HCT116 (cell line): ENCODE measurements at regions not wholly inside any gene's neighbourhood (a gene's known extent, or its start where the extent isn't known, plus 50 kb on each side); places are given as distances from the start of the nearest gene placed in this dataset.

Source experiments
- ELF1 ChIP-seq: IDR thresholded peaks from 2 replicates; pipeline ENCODE4 v1.6.1; 2012; ENCODE audit warnings: low read depth, borderline replicate concordance
- POLR2A ChIP-seq: IDR thresholded peaks from 2 replicates; pipeline ENCODE4 v1.7.0; 2011; ENCODE audit warnings: borderline replicate concordance; ENCODE audit not compliant: insufficient read depth, insufficient read length; ENCODE audit errors: extremely low read depth
- POLR2AphosphoS5 ChIP-seq: IDR thresholded peaks from 2 replicates; pipeline ENCODE4 v1.6.1; 2011; ENCODE audit warnings: mild to moderate bottlenecking, low read depth, low read length, moderate library complexity
- YY1 ChIP-seq: IDR thresholded peaks from 2 replicates; pipeline ENCODE4 v1.6.1; 2011; ENCODE audit warnings: low read length, low read depth, moderate library complexity, mild to moderate bottlenecking; ENCODE audit not compliant: insufficient replicate concordance; ENCODE audit errors: extremely low read depth
- TF ChIP-seq, protein P1 (sequence below), 3 experiments: fragments of 200-600 bp in 1 of 3; sonication (generic) in 1 of 3; IDR thresholded peaks in 2 of 3; conservative IDR thresholded peaks in 1 of 3; 2 replicates each; pipeline ENCODE4 v1.5.1; 2012 to 2017; ENCODE audit warnings: low read depth in 2 of 3, low read length in 2 of 3, antibody characterized with exemption in 1 of 3, borderline replicate concordance in 1 of 3, control low read depth in 1 of 3, mild to moderate bottlenecking in 1 of 3, mixed read lengths in 1 of 3, mixed run types in 1 of 3, moderate library complexity in 1 of 3; ENCODE audit not compliant: insufficient read depth in 1 of 3
- TF ChIP-seq, protein P2 (sequence below): IDR thresholded peaks from 2 replicates; pipeline ENCODE4 v1.6.1; 2012
- TF ChIP-seq, protein P3 (sequence below): IDR thresholded peaks from 2 replicates; pipeline ENCODE4 v1.6.1; 2012; ENCODE audit warnings: low read depth

DNA sequence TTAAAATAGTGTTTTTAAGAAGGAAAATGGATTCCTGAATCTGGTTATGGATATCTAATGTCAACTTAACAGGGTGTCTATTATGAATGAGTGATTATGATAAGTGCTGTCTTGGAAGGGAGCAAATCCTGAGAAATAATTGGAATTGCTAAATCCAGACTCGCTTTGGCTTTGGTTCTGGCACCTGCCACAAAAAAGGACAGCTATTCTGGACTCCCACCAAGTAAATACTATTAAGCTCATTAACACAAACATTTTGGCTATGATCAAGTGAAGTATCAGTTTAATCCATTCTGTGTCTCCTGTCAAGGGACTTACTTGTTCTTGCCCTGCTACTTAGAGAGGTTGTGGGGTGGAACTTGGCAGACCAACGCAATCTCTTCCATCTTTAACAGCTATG is 403.7 kb downstream of the CENPC start:
- TF ChIP-seq, protein P1, sequence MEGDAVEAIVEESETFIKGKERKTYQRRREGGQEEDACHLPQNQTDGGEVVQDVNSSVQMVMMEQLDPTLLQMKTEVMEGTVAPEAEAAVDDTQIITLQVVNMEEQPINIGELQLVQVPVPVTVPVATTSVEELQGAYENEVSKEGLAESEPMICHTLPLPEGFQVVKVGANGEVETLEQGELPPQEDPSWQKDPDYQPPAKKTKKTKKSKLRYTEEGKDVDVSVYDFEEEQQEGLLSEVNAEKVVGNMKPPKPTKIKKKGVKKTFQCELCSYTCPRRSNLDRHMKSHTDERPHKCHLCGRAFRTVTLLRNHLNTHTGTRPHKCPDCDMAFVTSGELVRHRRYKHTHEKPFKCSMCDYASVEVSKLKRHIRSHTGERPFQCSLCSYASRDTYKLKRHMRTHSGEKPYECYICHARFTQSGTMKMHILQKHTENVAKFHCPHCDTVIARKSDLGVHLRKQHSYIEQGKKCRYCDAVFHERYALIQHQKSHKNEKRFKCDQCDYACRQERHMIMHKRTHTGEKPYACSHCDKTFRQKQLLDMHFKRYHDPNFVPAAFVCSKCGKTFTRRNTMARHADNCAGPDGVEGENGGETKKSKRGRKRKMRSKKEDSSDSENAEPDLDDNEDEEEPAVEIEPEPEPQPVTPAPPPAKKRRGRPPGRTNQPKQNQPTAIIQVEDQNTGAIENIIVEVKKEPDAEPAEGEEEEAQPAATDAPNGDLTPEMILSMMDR (IDR thresholded peaks at IDR 0.05 in 2 of 3, conservative IDR thresholded peaks at IDR 0.05 in 1 of 3; ENCODE audit: borderline replicate concordance in 1 of 3, insufficient read depth in 1 of 3, low read depth in 2 of 3, low read length in 2 of 3), result no peak
- TF ChIP-seq, protein P2, sequence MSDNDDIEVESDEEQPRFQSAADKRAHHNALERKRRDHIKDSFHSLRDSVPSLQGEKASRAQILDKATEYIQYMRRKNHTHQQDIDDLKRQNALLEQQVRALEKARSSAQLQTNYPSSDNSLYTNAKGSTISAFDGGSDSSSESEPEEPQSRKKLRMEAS, result no peak
- TF ChIP-seq POLR2A (no peak), YY1 (no peak), ELF1 (no peak), POLR2AphosphoS5 (no peak)
- TF ChIP-seq, protein P3, sequence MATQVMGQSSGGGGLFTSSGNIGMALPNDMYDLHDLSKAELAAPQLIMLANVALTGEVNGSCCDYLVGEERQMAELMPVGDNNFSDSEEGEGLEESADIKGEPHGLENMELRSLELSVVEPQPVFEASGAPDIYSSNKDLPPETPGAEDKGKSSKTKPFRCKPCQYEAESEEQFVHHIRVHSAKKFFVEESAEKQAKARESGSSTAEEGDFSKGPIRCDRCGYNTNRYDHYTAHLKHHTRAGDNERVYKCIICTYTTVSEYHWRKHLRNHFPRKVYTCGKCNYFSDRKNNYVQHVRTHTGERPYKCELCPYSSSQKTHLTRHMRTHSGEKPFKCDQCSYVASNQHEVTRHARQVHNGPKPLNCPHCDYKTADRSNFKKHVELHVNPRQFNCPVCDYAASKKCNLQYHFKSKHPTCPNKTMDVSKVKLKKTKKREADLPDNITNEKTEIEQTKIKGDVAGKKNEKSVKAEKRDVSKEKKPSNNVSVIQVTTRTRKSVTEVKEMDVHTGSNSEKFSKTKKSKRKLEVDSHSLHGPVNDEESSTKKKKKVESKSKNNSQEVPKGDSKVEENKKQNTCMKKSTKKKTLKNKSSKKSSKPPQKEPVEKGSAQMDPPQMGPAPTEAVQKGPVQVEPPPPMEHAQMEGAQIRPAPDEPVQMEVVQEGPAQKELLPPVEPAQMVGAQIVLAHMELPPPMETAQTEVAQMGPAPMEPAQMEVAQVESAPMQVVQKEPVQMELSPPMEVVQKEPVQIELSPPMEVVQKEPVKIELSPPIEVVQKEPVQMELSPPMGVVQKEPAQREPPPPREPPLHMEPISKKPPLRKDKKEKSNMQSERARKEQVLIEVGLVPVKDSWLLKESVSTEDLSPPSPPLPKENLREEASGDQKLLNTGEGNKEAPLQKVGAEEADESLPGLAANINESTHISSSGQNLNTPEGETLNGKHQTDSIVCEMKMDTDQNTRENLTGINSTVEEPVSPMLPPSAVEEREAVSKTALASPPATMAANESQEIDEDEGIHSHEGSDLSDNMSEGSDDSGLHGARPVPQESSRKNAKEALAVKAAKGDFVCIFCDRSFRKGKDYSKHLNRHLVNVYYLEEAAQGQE, result no peak
